ENCODE measurements at regions not wholly inside any gene's neighbourhood (a gene's known extent, or its start where the extent isn't known, plus 50 kb on each side); places are given as distances from the start of the nearest gene placed in this dataset.

DNA sequence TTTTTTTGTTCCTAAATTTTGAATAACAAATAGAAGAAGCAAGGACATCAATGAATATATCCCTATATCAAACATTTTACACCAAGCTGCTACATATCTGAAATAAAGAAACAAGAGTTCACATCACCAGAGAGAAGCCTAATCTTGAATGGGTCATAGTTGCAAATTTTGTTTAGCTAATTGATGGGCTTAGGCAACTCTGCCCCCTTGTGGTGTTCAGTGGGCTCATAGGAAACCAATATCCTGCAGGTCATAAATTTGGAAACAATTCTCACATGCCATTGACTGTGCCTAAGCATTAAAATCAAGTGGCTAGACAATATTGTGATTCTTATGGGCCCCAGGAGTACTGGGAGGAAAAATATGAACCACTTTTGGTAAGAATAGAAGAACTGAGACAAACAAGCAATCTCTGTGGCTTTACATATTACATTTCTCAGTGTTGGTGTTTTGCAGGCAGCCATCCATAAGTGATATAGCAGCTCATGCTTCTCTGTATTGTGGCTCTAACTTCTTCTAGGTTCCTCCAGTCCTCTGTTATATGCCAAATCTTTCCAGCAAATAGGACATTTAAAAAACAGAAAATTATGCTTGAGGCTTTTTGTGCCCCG is 1262.8 kb upstream of the PRMT6 start:
- TF ChIP-seq, protein P1, sequence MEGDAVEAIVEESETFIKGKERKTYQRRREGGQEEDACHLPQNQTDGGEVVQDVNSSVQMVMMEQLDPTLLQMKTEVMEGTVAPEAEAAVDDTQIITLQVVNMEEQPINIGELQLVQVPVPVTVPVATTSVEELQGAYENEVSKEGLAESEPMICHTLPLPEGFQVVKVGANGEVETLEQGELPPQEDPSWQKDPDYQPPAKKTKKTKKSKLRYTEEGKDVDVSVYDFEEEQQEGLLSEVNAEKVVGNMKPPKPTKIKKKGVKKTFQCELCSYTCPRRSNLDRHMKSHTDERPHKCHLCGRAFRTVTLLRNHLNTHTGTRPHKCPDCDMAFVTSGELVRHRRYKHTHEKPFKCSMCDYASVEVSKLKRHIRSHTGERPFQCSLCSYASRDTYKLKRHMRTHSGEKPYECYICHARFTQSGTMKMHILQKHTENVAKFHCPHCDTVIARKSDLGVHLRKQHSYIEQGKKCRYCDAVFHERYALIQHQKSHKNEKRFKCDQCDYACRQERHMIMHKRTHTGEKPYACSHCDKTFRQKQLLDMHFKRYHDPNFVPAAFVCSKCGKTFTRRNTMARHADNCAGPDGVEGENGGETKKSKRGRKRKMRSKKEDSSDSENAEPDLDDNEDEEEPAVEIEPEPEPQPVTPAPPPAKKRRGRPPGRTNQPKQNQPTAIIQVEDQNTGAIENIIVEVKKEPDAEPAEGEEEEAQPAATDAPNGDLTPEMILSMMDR (conservative IDR thresholded peaks at IDR 0.05; ENCODE audit: low read length), result peak; percentile 78
- no peak for TF ChIP-seq EZH2phosphoT487 (IDR thresholded peaks at IDR 0.05; ENCODE audit: borderline replicate concordance)
